DMS114 treated with DMSO at 0.1 percent for 48 hours (cell line): ENCODE measurements at regions not wholly inside any gene's neighbourhood (a gene's known extent, or its start where the extent isn't known, plus 50 kb on each side); places are given as distances from the start of the nearest gene placed in this dataset.

Experiments used
- DNase-seq: peaks from one replicate; lab custom pipeline; 2025; ENCODE audit not compliant: unreplicated experiment; lab: John Stamatoyannopoulos, UW

DNA sequence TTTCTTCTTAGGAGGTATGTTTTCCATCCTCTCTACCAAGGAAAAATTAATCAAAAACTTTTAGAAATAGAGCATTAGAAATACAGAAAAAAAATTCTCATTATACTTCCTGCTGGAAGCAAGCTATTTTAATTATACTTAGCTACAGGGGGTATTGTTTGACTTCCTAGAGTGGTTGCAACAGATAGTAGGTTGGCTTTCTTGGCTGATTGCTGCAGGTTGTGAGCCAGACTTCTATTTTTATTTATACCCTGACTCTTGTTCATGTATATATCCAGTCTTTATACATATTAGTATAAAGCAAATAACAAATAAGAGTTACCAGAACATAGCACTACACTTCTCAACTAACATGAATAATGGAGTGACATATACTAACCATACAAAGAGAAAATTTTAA lies 460.8 kb upstream of the REG3G start:
- no peak for DNase-seq

DNA sequence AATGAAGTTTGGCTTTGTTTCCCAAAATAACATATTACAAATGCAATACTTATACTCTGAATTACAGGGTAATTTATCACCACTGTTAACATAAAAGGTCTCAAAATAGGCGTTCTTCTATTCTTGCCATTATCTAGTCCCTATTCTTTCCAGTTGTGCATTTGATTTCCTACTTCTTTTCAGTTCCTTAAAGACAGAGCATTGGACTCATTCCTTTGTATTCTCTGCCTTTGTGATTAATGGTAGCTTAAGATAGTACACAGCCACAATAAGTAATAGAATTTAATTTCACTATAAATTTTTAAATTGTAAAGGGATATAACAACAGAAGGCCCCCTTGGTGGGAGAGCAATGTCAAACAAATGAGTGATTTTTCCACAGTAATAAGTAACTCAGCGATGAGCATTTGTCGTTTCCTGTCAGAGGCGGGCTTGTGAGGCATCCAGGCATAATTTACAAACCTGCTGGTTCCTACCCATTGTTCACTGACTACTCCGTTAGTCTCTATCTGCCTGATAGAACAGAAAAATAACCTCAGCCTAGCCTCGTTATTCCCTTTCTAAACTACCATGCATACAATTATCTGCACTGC lies 456.6 kb upstream of the REG3G start:
- no peak for DNase-seq

DNA sequence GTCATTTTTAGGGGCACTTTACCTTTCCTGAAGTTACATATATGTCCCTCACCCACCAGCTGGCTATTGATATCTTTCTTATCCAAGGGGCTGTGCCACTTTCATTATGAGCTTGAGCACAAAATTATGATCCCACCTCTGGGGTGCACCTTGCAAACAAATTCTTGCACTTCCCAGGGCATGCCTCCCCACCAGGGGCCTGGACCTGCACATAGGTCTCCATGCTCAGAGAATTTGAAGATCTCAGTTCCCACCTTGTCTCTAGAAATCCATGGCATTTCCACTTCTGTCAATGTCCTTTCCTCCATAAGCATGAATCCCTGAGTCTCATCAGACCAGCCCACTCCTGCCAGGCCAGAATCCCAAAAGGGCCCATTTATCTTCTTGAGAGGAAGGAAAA lies 449.1 kb upstream of the REG3G start:
- DNase-seq: no peak

DNA sequence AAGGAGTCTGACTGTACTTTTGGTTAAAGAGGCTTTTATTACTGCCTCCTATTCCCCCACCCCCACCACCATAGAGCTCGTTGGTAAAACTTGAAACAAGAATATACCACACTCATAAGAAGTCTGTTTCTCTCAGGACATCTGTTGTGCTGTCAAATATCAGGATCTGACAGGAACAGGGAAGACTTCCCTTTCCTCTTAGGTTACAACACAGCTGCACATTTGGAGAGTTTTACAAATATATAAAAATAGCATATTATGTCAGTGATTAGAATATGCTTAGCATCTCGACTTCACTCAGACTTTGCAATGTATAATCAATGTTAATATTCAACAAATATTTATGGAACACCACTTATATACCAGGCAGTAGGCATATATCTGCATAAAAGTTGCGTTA lies 439.6 kb upstream of the REG3G start:
- DNase-seq: no peak

DNA sequence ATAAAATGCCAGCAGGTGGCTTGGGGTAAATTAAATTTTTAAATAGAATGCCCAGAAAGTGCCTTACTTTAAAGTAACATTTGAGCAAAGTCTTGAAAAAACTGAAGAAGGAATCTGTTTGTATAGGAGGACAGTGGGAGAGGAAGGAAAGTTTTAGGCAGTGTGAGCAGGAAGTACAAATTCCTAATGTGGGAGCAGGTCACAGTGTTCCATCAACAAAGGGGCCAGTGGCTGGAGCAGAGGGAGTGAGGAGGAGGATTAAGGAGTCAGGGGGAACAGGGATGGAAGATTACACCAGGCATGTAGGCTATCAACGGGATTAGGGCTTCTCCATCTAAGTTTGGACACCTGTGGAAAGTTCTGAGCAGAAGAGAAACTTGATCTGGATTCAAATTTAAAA lies 439.2 kb upstream of the REG3G start:
- no peak for DNase-seq

DNA sequence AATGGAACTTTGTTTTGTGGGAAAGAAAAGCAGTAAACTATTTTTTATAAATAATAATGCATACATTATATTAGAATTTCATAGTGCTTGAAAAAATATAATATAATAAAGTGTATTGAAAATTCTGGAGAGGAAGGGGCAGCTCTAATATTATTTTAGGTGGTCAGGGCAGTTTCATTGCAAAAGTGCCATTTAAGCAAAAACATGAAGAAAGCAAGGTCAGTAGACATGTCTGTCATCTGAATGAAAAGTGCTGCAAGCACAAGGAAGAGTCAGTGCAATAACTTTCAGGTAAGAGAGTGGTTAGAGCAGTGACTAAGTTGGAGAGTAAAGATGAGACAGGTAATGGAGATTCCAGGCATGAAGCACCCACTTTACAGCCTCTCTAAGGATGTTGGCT lies 435.6 kb upstream of the REG3G start:
- no peak for DNase-seq

DNA sequence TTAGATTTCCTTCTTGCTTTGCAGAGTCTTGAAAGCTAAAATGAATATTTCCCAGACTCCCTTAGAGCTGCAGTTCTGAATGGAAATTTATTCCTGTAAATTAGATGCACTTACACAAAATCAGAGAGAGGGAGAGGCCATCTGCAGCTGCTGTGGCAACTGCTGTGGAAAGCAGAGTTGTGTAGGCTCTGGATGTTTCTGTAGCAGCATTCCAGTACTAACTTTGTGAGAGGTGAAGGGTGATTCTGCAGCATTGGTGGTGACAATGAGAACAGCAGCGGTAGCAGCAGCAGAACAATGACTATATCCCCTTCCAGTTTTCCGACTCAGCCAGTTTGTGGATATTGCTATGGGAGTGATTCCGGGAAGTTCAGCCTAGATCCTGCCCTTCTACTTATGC lies 433.0 kb upstream of the REG3G start:
- no peak for DNase-seq

DNA sequence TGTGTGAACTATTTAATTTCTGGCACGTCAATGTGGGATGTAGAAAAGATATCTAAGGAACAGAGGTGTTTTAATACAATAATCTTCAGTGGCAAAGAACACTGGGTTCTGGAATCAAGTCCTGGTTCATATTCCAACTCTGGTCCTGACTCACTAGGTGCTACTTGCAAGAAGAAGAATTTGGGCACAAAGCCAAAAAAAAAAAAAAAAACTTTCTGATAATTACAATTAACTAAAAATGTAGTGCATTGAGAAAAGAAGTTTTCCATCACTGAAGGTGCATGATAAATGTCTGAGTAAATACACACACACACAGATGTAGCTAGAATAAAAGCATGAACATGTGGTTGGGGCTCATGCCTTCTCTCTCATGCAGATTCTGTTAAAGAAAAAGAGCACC lies 424.4 kb upstream of the REG3G start:
- no peak for DNase-seq

DNA sequence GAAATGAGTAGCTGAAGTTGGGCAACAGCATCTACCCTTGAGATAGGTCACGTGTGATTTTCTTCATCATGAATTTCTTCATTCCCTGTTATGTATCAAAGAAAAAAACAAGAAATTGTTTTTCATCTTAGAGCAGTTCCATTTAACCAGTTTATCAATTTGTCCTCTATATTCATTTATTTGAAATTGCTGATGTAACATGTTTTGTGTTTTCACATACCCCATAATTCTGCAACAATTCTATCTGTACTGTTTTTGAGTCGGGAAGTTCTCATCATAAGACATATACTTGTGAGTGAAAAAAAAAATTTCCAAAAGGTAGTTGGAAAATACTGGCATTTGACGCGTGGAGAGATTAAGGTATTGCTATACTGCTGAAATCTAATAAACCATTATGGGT lies 422.6 kb upstream of the REG3G start:
- no peak for DNase-seq

DNA sequence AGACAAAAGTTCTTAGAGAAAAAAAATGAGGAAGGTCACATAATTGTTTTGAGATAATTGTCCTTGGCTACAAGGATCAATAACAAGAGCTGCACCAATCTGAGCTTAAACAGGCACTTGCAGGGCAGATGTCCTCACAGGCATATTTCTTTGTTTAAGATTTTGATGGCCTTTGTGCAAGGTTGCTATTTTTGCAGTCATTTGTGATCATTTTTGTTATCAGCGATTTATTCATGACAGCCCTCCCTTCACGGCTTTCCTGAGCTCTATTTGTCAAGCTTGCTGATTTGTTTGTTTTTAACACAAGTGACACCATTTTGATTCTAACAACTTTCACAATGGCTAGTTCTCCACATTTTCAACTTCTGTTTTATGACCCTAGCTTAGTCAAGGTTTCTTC lies 418.6 kb upstream of the REG3G start:
- DNase-seq: no peak

DNA sequence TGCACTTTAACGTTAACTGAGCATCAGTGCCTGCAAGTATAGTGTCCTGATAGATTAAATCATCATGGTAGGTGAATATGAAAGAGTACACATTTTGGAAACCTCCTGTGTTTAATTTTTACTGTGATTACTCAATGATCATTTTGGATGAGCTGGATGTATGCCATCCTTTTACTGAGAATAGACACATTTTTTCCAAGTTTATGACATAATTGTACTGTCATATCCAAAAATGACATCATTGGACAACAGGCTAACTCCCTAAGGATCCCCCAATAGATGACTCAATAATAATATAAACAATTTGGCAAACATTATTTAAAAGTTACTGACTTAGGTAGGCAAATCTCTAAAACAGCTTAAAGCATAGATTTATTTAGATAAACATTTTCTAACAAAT lies 410.8 kb upstream of the REG3G start:
- DNase-seq: no peak

DNA sequence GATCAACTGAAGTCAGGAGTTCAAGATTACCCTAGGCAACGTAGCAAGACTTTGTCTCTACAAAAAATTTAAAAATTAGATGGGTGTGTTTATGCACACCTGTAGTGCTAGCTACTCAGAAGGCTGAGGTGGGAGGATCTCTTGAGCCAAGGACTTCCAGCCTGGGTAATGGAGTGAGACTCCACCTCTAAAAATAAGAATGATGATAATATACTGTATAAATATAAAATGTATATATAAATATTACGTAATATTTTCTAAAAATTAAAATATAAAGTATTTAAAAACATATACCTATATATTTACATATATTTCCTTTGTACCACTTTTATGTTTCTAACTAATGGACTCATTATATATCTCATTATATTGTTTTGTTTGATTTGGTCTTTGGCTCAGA lies 409.5 kb upstream of the REG3G start:
- DNase-seq: no peak

DNA sequence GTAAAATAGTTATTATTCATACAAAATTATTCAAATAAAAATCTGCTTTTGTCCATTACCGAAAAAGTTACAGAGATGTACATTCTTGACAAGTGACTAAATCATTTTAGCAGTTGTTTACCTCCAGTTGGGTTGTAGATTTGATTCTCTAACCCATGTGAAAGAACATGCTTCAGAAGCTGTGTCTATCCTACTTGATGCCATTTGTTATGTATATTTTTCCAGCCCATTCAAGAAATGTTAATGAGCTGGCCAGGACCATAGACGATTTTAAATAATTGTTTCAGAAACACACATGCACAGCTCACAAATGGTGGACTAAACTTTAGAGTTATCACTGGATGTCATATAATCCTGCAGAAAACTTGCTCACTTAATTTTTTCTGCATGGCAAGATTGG lies 391.1 kb upstream of the REG3G start:
- no peak for DNase-seq

DNA sequence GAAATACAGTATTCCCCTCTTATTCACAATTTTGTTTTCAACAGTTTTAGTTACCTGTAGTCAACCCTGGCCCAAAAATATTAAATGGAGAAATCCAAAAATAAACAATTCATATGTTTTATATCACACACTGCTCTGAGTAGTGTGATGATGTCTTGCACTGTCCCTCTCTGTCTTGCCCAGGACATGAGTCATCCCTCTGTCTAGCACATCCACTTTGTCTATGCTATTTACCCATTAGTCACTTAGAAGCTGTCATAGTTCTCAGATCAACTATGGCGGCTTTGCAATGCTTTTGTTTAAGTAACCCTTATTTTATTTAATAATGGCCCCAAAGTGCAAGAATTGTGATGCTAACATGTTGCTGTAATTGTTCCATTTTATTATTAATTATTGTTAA lies 380.6 kb upstream of the REG3G start:
- no peak for DNase-seq

DNA sequence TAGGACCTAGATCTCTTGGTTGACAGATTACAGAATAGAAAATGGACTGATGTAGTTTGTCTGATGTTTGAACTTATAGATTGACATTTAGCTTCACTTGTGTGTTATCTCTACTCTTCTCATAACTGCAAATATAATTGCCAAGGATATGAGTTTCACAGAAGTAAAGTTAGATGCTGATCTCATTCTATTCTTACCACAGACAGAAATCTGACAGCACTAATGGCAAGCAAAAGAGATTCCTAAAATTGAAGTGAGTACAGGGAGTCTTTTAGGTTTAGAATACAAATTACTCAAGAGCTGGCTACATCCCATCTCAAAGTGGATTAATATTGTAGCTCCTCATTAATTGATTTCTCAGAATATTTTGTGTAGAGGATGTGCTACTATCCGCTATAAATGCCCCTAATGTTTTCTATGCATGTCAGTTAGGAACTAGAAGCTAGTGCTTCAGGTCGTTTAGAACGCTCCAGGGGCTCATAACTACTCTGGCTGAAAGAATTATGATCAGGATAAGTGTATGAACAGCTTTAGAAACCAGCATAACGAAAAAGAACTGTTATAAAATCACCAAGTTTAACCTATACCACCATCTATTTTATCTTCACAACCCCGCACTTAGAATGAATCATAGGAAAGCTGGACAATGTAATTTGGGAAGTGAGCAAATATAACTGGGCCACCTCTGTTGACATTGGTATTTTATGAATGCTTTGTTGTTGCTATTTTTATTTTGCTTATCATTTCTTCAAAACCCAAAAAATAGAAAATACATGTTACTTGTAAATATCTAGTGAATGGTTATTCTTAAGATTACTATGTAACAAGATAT lies 378.8 kb upstream of the REG3G start:
- no peak for DNase-seq

DNA sequence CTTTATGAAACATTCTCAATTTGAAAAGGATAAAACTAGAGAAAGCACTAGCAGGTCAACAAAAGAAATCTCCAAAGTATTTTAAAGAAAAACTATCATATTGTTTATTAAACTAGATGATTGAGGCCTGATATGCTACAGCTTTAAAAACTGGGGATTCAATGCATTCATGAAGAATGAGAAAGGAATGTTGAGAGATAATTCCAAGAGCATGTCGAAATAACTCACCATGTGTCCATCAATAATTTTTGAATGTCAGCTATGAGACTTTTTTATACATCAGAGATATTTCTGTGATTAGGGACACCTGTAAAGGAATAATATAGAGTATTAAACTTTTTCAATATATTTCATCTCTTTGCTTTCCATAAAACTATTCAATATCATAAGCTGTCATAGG lies 376.9 kb upstream of the REG3G start:
- no peak for DNase-seq

DNA sequence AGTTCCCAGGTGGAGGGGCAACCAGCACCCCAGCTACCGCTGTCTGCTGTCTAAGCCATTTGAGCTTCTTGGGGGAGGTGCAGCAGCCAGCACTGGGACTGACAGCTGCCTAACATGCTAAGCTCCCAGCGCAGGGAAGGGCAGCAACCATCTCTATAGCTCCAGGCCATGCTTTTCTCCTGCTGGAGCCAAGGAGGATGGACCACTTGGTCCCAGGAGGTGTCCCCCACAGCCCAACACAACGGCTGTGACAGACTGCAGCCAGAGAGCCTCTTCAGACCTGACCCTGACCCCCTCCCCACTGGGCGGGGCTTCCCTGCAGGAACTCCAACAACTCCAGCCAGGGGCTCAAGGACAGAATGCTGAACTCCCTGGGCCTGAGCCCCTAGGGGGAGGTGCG lies 370.6 kb upstream of the REG3G start:
- DNase-seq: no peak

DNA sequence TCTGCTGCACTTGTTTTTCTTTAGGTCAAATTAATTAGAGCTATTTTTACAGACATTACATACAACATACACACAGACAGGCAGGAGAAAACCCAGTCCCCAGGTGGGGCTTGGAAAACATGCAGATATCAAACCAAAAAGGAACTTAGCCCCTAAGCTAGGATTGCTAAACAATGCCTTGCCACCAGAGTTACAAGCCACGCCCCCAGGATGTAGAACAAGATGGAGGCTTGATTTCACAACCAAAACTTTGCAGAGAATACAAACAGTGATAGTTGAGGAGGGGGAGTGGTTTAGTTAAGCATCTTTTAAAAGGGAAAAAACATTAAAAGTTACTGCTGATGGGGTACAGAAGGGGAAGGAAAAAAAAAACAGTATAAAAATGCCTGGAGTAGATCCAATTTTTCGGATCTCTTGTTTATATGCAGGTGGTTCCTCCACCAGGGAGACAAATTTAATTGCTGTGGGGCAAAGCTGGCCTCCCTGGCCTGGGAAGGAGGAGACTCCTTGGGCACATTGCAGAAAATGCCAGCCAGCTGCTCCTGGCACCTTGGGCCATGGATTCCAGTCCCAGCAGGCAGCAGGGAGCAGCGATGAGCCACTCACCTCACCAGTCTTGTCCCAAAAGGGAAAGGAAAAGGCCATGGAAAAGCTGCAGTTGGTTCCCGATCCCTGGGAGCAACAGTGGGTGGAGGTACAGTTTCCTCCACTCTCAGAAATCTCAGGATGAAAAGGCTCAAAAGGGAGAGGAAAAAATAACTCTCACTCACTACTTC lies 348.4 kb upstream of the REG3G start:
- no peak for DNase-seq

DNA sequence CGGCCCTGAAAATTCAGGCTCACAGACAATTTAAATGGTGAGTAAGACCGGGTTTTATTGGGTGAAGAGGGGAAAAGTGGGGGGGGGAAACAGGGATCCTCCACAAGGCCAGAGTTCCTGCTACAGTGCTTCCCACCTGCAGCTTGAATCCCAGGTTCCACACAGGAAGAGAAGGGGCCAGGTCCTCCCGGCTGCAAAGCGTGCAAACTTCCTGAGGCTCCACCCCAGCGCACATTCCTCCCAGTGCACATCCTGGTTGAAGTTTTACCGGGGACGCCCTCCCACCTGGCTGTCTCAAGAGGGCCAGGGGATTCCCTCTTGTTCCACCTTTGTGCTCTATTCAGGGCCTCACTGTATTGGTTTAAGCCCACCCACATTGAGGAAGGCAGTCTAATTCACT lies 347.7 kb upstream of the REG3G start:
- DNase-seq: no peak

DNA sequence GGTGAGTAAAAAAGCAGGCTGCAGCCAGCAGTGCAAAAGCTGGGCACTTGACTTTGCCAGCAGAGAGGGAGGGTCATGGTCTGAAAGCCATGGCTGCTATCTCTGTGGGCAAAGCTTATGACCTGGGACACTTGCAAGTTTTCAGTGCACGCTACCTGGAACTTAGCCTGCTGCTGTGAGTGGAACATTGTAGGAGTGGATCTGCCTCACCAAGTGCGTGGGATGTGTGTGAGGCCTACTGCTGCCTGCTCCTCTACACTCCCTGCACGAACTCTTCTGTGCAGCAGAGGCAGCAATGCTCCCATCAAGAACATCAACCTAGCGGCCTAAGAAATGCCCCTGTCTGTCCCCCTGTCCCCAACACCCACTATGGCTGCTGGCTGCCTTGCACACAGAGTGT lies 344.1 kb upstream of the REG3G start:
- no peak for DNase-seq

DNA sequence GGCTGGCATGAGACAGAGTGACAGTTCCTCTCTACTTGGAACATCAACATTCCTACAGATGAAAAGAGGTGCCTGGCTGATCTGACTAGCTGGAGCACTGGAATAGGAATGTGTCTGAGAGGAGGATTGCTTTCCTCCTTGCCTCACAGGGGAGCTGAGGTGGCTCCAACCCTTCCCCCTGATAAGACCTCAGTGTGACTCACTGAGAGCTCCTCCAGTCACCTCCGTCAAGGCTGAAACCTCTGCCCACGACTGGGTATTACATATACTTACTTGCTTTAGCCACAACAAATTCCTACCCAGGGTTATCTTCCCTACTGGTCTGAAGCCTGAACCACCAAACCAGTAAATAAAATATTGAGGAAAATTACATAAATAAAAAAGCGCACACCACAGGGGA lies 342.7 kb upstream of the REG3G start:
- no peak for DNase-seq

DNA sequence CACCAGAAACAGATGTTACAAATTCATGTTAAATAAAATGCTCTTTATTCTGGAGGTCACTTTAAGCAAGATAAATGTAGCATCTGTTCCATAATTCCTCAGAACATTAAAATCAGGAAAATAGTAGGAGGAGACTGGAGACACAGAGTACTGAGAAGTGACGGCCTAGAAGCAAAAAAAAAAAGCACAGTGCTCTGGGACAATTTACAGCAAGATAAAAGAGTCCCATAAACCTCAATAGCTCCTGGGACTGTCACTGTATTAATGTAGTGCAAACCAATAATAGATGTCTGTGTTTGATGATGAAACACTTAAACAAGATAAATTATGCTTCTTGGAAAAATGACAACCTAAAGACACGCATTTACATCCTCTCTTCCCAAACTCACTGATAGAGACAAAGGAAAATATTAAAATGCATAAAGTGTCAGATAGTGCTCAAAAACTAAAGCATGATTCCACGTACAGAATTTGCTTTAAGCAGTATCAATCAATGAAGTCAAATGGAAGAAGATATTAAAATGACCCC lies 338.8 kb upstream of the REG3G start:
- DNase-seq: no peak
